ENCODE measurements at regions not wholly inside any gene's neighbourhood (a gene's known extent, or its start where the extent isn't known, plus 50 kb on each side); places are given as distances from the start of the nearest gene placed in this dataset.

GRCh38 chr1:232562855-232563510, 67.0 kb downstream of the SIPA1L2 start:
- Histone ChIP-seq H3K18ac (ENCODE audit: extremely low read depth, low read length) (no peak overlapping the region), H3K4me3 (ENCODE audit: extremely low read depth in 1 of 4, insufficient read depth in 2 of 4, low read depth in 3 of 4, low read length in 4 of 4) (no peak overlapping the region), H2BK12ac (ENCODE audit: low read depth, low read length) (no peak overlapping the region), H2BK15ac (ENCODE audit: low read length) (no peak overlapping the region), H3K27ac (ENCODE audit: low read depth, low read length) (no peak overlapping the region), H3K56ac (replicated peaks; ENCODE audit: insufficient read length, low read depth, low read length) (no peak overlapping the region), H3K79me1 (ENCODE audit: low read depth, low read length) (no peaks in the 10 kb centered on the region), H4K8ac (ENCODE audit: extremely low read depth, insufficient read depth, low read length) (no peak overlapping the region), H2AK5ac (ENCODE audit: low read depth, low read length) (no peak overlapping the region), H2AFZ (ENCODE audit: low read length) (no peak overlapping the region), H3K23ac (ENCODE audit: insufficient read length) (no peak overlapping the region), H2BK120ac (replicated peaks; ENCODE audit: low read depth, low read length) (no peak overlapping the region), H3K14ac (ENCODE audit: insufficient read length) (no peak overlapping the region), H4K20me1 (replicated peaks in 1 of 2; ENCODE audit: control insufficient read depth in 1 of 2, insufficient read depth in 2 of 2, low read length in 2 of 2) (no peaks in the 10 kb centered on the region), H3K9me3 (ENCODE audit: insufficient read depth in 2 of 2, low read depth in 1 of 2, low read length in 1 of 2) (no peaks in the 10 kb centered on the region), H3K36me3 (ENCODE audit: control insufficient read depth in 2 of 4, insufficient read depth in 4 of 4, low read length in 3 of 4) (no peaks in the 10 kb centered on the region), H2BK5ac (ENCODE audit: low read depth, low read length) (no peak overlapping the region), H2BK20ac (ENCODE audit: low read length) (no peak overlapping the region), H3K23me2 (ENCODE audit: low read depth, low read length) (no peaks in the 10 kb centered on the region), H4K5ac (ENCODE audit: insufficient read length, low read depth, low read length) (no peak overlapping the region), H4K91ac (replicated peaks; ENCODE audit: insufficient read length, low read length) (no peak overlapping the region), H3K79me2 (ENCODE audit: control insufficient read depth in 1 of 2, insufficient read depth in 2 of 2, low read length in 2 of 2) (no peaks in the 10 kb centered on the region), H3K4ac (replicated peaks; ENCODE audit: insufficient read length, low read depth, low read length) (no peak overlapping the region), H3K9ac (replicated peaks in 1 of 4; ENCODE audit: extremely low read depth in 1 of 4, low read depth in 3 of 4, low read length in 3 of 4) (no peak overlapping the region), H3K4me2 (ENCODE audit: insufficient read depth in 1 of 2, low read depth in 2 of 2, low read length in 2 of 2) (no peak overlapping the region), H3K27me3 (replicated peaks in 1 of 4; ENCODE audit: control insufficient read depth in 3 of 4, extremely low read depth in 1 of 4, insufficient read depth in 3 of 4, low read length in 3 of 4) (no peaks in the 10 kb centered on the region; a peak in 1 of 7 replicates), H3K4me1 (replicated peaks in 1 of 4; ENCODE audit: control insufficient read depth in 3 of 4, insufficient read depth in 4 of 4, low read length in 3 of 4) (peaks cover 0 to 11% (median 0%) of the 10 kb centered on the region in 4 experiments; a peak in 1 of 7 replicates)
- POLR2A ChIA-PET (ENCODE audit: partially characterized antibody) = no interaction called here
- 83% methylated on average over 3 of the region's 3 CpGs; no CpG with 5 or more reads in 1 of the 2 experiments for WGBS, 2 experiments (ENCODE audit: extremely low coverage in 1 of 2, insufficient coverage in 1 of 2, insufficient read length in 1 of 2, insufficient replicate concordance in 2 of 2, low coverage in 1 of 2, low lambda C conversion rate in 2 of 2, missing lambda C conversion rate in 1 of 2)
- CTCF ChIA-PET (ENCODE audit: partially characterized antibody) = interaction anchor here (0.6 to 1.8 kb wide), 6 partner anchors 14 to 386 kb away, joined by 3 to 5 read pairs (median 3); no protein-coding TSS in a partner anchor
- DNase-seq (ENCODE audit: low read depth in 1 of 2, low spot score in 2 of 2) (no peak), FAIRE-seq (no peak)
- TF ChIP-seq CBX5 (IDR thresholded peaks at IDR 0.05; ENCODE audit: low read depth, low read length) = no peak
- TF ChIP-seq GABPA (IDR thresholded peaks at IDR 0.05; ENCODE audit: borderline replicate concordance, insufficient read depth, low read length) = no peak
- no peak for TF ChIP-seq SIX5 (IDR thresholded peaks at IDR 0.05; ENCODE audit: low read depth, low read length)
- TF ChIP-seq NANOG (IDR thresholded peaks at IDR 0.05; ENCODE audit: insufficient read depth, low read depth, low read length, poor library complexity, severe bottlenecking) = no peak
- TF ChIP-seq POLR2AphosphoS5 (IDR thresholded peaks at IDR 0.05; ENCODE audit: low read depth, low read length) = no peak
- no peak for TF ChIP-seq TBP (IDR thresholded peaks at IDR 0.05; ENCODE audit: low read depth, low read length)
- no peak for TF ChIP-seq ATF2 (IDR thresholded peaks at IDR 0.05; ENCODE audit: low read length)
- TF ChIP-seq TAF7 (optimal IDR thresholded peaks at IDR 0.05; ENCODE audit: borderline replicate concordance, low read depth, low read length) = no peak
- no peak for TF ChIP-seq CREB1 (IDR thresholded peaks at IDR 0.05)
- no peak for TF ChIP-seq RFX5 (IDR thresholded peaks at IDR 0.05; ENCODE audit: borderline replicate concordance, low read depth, low read length)
- no peak for TF ChIP-seq JUN (IDR thresholded peaks at IDR 0.05; ENCODE audit: low read depth, low read length)

Measured in H1 (cell line).